Heart left ventricle (tissue), 16 donors: ENCODE measurements at regions not wholly inside any gene's neighbourhood (a gene's known extent, or its start where the extent isn't known, plus 50 kb on each side); places are given as distances from the start of the nearest gene placed in this dataset.

Source experiments
- ATAC-seq, 4 donors: fragments of 200-7000 bp; cut with Tn5 transposase; one replicate each; pipeline ENCODE4 v1.9.1; 2020 to 2022; ENCODE audit warnings: moderate library complexity in 4 of 4, mild to moderate bottlenecking in 3 of 4, moderate number of reproducible peaks in 1 of 4
- DNase-seq, 5 donors: peaks; one replicate each; pipeline ENCODE4 v3.0.0-alpha.2; 2020
- H3K27ac ChIP-seq, 12 donors: fragments of 200-600 bp; sonication (generic) in 4 of 12; one replicate each; pipeline versions ENCODE4 v1.5.0 to v1.8.0; 2016 to 2022; ENCODE audit warnings: mild to moderate bottlenecking in 2 of 12
- H3K27me3 ChIP-seq, 9 donors: fragments of 200-600 bp; sonication (generic) in 2 of 9; one replicate each; pipeline versions ENCODE4 v1.5.1 to v1.8.0; 2016 to 2022; ENCODE audit warnings: mild to moderate bottlenecking in 3 of 9
- H3K36me3 ChIP-seq, 9 donors: fragments of 200-600 bp; sonication (generic) in 2 of 9; one replicate each; pipeline versions ENCODE4 v1.5.0 to v1.8.0; 2018 to 2022; ENCODE audit warnings: mild to moderate bottlenecking in 2 of 9
- H3K4me1 ChIP-seq, 12 donors: fragments of 200-600 bp; sonication (generic) in 4 of 12; one replicate each; pipeline versions ENCODE4 v1.5.0 to v1.8.0; 2016 to 2022; ENCODE audit warnings: mild to moderate bottlenecking in 3 of 12
- H3K4me3 ChIP-seq, 12 donors: fragments of 200-600 bp; sonication (generic) in 4 of 12; one replicate each; pipeline versions ENCODE4 v1.5.0 to v1.8.0; 2017 to 2022; ENCODE audit warnings: mild to moderate bottlenecking in 9 of 12, moderate library complexity in 4 of 12
- H3K9me3 ChIP-seq, 12 donors: fragments of 200-600 bp; sonication (generic) in 4 of 12; one replicate each; pipeline versions ENCODE4 v1.5.0 to v1.8.0; 2016 to 2022; ENCODE audit warnings: mild to moderate bottlenecking in 1 of 12
- CTCF ChIP-seq, 12 donors: fragments of 200-600 bp; sonication (generic) in 4 of 12; IDR thresholded peaks; one replicate each; pipeline versions ENCODE4 v1.5.0 to v1.8.0; 2018 to 2022; ENCODE audit warnings: antibody characterized with exemption in 12 of 12, mild to moderate bottlenecking in 5 of 12
- POLR2A ChIP-seq, 2 donors: fragments of 450-650 bp; IDR thresholded peaks; one replicate each; pipeline ENCODE4 v1.6.1; 2017; ENCODE audit warnings: antibody characterized with exemption in 2 of 2, mild to moderate bottlenecking in 2 of 2, moderate library complexity in 2 of 2
- WGBS, 4 donors: extraction: QIAGEN DNeasy Blood & Tissue Kit in 2 of 4; methylation state at CpG; one replicate each; pipeline versions ENCODE4 v1.1.5 to v1.1.7; 2013 to 2018; 5-methylcytosine and 5-hydroxymethylcytosine counted together
- intact Hi-C, 10 donors: fragments of 100-400 bp; cut with DNase I; formaldehyde crosslinking; loops; one replicate each; pipeline versions ENCODE4 v1.11.1 to v1.14.2; 2022
- donor health status: ischemic (EF 13 %, LVEDD 7.1; RV severe dilation, severe dysfunction).
- donor health status: healthy with polysubstance abuse.
- donor health status: DM: no; HTN: yes; CAD: no.
- donor health status: DM: no; HTN: no; CAD: no.
- donor health status: ischemic (EF 25% LVEDD 6.9; RV normal size, moderate dysfunction).
- donor health status: ischemic (EF 25% LVEDD 5.7; RV mildly dilated, moderate dysfunction).
- donor health status: healthy.
- donor health status: DM: yes; HTN: yes; CAD: no.
- donor health status: ischemic (EF 35%, LVEDD 5.7; RV mildly dilated, moderate dysfunction).
- donor health status: nonischemic (EF 11% LVEDD 7.7; RV severe dilation, severe dysfunction).
- donor health status: DM: yes; HTN: yes; CAD: no.
- donor health status: PGD.
- donor health status: ischemic (EF 29% LVEDD 5.4; RV normal size, mild dysfunction).
- donor health status: nonischemic (EF 23%, LVEDD 6.1; RV moderate dilation, normal function).

GRCh38 chr18:32884543-32884942, 111.7 kb upstream of the KLHL14 start:
- intact Hi-C loops: no loop called here
- no peaks in the 10 kb centered on the region for H3K27me3 ChIP-seq
- WGBS, 4 donors: 57 to 75% (median 63%) methylated on average over 2 of the region's 2 CpGs
- H3K4me1 ChIP-seq: no peaks in the 10 kb centered on the region
- no peaks in the 10 kb centered on the region for H3K9me3 ChIP-seq
- no peak overlapping the region for H3K4me3 ChIP-seq
- H3K27ac ChIP-seq: no peak overlapping the region
- H3K36me3 ChIP-seq: no peaks in the 10 kb centered on the region
- DNase-seq (no peak), ATAC-seq (no peak)
- TF ChIP-seq POLR2A (IDR thresholded peaks at IDR 0.05): no peak
- no peak for TF ChIP-seq CTCF (IDR thresholded peaks at IDR 0.05)

- Histone ChIP-seq H3K4me3 (no peak overlapping the region), H3K36me3 (no peaks in the 10 kb centered on the region), H3K9me3 (no peaks in the 10 kb centered on the region), H3K27ac (no peak overlapping the region), H3K4me1 (no peaks in the 10 kb centered on the region), H3K27me3 (no peaks in the 10 kb centered on the region)
- no peak for ATAC-seq
- 66 to 73% (median 71%) methylated on average over 4 of the region's 4 CpGs for WGBS, 4 donors
- TF ChIP-seq CTCF (IDR thresholded peaks at IDR 0.05): no peak
- no peak for TF ChIP-seq POLR2A (IDR thresholded peaks at IDR 0.05)
- intact Hi-C loops: no loop called here
- DNase-seq: no peak
These were observed 108.2 kb upstream of the KLHL14 start for GRCh38 chr18:32881009-32881408.

DNA sequence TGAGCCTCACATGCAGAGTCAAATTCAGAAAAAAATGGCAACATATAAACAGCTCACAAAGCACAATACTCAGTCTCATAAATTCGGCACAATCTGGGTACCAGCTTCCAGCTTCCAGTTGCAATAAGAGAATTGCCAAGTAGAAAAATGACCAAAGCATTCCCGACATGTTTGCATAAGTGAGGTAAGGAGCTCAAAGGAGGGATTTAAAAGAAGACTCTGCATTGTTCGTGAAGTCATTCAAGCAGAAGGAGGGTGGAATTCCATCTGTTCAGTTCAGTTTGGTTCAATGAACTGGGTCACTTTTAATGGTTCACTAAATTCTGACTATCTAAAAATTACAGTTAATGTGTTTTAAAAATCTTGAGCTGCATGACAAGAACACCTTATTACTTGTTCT, 106.7 kb upstream of the KLHL14 start:
- intact Hi-C loops: loop anchor here in 1 of 10 donors (5.0 kb wide), 1 partner anchor 247 kb away; no protein-coding TSS in a partner anchor
- 73 to 77% (median 74%) methylated on average over 3 of the region's 3 CpGs for WGBS, 4 donors
- no peaks in the 10 kb centered on the region for H3K36me3 ChIP-seq
- H3K4me3 ChIP-seq: no peak overlapping the region
- no peaks in the 10 kb centered on the region for H3K27me3 ChIP-seq
- H3K27ac ChIP-seq: no peak overlapping the region
- DNase-seq (no peak), ATAC-seq (no peak)
- H3K4me1 ChIP-seq: no peaks in the 10 kb centered on the region
- no peaks in the 10 kb centered on the region for H3K9me3 ChIP-seq
- TF ChIP-seq CTCF (IDR thresholded peaks at IDR 0.05) (no peak), POLR2A (IDR thresholded peaks at IDR 0.05) (no peak)

- ATAC-seq (no peak), DNase-seq (no peak)
- 66 to 82% (median 75%) methylated on average over 2 of the region's 2 CpGs for WGBS, 4 donors
- Histone ChIP-seq H3K36me3 (no peaks in the 10 kb centered on the region), H3K4me1 (no peaks in the 10 kb centered on the region), H3K9me3 (no peaks in the 10 kb centered on the region), H3K4me3 (no peak overlapping the region), H3K27me3 (no peaks in the 10 kb centered on the region), H3K27ac (no peak overlapping the region)
- TF ChIP-seq POLR2A (IDR thresholded peaks at IDR 0.05) (no peak), CTCF (IDR thresholded peaks at IDR 0.05) (no peak)
- intact Hi-C loops: loop anchor here in 1 of 10 donors (5.0 kb wide), 1 partner anchor 246 kb away; no protein-coding TSS in a partner anchor
These were observed 105.6 kb upstream of the KLHL14 start for GRCh38 chr18:32878436-32878835.
